GM21381 (cell line): ENCODE measurements at regions not wholly inside any gene's neighbourhood (a gene's known extent, or its start where the extent isn't known, plus 50 kb on each side); places are given as distances from the start of the nearest gene placed in this dataset.

ENCODE experiments used
- ATAC-seq: cut with Tn5 transposase; IDR thresholded peaks from one replicate; pipeline ENCODE4 v1.9.1; 2021; ENCODE audit warnings: mild to moderate bottlenecking, moderate library complexity; ENCODE audit not compliant: unreplicated experiment

DNA sequence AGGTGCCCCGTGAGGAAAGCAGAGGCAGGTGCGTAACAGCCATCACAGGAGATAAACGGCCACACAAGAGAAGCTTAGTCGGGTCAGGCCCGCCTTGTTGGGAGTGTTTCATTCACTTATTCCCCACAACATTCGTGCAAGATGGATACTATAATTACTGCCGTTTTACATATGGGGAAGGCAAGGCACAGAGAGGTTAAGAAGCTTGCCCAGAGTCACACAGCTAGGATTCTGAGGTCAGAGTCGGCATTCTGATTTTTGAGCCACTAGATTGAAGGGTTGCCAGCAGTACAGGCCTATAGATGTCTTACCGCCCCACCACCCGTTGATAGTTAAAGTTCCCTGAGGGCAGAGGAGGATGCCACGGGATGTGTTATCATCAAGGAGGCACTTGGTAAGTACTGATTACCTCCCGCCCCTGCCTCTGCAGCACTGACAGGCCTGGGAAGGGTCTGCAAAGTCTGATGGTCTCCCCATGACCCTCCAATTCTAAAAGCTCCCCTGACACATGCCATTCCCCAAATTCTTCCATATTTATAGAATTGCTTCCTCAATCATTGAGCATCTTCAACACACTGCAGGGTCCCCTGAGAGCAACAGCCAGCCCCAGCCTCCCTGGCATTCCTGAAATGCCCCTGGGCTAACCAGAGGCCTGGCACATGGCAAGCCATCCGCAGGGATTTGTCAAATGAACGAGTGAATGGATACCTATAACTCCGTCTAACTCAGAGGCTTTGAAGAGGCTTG lies 74.7 kb upstream of the CLDN14 start:
- no peak for ATAC-seq

GRCh38 chr21:36555199-36555800 lies 75.4 kb upstream of the CLDN14 start:
- ATAC-seq: no peak

GRCh38 chr21:36557316-36557715 lies 77.4 kb upstream of the CLDN14 start:
- no peak for ATAC-seq

GRCh38 chr21:36560933-36561575 lies 81.1 kb upstream of the CLDN14 start:
- no peak for ATAC-seq

GRCh38 chr21:36563341-36563926 lies 83.5 kb upstream of the CLDN14 start:
- no peak for ATAC-seq

DNA sequence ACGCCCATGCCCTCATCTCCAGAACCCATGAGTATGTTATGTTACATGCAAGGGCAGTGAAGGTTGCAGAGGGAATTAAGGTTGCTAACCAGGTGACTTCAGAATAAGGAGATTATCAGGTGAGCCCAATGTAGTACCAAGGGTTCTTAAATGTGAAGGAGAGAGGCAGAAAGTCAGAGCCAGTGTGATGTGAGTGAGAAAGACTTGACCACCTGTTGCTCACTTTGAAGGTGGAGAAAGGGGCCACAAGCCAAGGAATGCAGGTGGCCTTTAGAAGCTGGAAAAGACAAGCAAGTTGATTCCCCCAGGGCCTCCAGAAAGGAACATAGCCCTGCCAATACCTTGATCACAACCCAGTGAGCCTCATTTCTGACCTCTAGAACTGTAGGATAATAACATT lies 84.7 kb upstream of the CLDN14 start:
- ATAC-seq: no peak

DNA sequence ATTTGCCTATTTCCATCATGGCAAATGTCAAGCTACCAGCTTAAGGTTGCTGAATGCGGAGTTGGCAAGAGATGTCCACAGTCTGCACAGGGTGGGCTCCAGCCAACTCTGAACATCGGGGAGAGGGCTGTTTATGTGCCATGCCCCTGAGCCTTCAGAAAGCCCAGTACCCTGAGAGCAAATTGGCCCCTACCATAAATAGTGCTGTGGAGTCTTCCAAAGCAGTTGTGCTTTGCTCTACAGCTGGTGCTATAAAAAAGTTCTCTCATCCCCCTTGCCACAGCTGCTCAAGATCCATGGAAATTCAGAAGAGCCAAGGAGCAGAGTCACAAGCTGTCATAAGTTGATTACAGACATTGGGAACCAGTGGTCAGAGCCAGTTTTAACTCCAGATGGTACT lies 85.6 kb upstream of the CLDN14 start:
- no peak for ATAC-seq

- ATAC-seq: no peak
These were observed 86.7 kb upstream of the CLDN14 start for GRCh38 chr21:36566644-36567043.

DNA sequence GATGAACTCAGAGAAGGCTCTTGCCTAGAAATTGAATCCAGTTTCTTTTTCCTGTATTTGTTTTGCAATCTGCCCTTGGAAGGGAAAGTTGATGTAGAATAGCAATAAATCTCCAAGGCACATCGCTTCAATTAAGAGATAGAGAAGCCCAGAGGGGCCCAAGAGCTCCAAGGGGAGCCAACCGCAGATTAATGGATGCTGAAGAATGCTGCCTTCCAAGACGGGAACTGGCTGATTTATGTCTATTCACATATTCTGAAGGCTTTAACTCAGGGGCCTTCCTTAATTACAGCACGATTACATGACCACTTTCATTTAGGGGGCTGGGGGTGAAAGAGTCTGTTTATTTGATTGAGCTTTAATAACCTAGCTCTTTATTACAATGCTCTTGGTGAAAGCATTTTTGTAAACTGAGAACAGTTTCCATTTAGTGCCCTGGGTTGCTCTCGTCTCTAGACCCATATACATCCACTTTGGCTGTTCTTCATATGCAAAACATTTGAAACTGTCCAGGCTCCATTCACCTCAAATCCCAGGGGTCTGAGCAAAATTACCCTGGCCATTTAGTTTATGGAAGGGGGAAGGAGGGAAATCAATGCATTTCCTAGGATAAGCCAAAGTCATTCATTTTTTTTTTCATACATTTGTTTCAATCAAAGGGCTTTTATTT lies 87.4 kb upstream of the CLDN14 start:
- ATAC-seq: no peak

GRCh38 chr21:36569511-36569910 lies 89.6 kb upstream of the CLDN14 start:
- no peak for ATAC-seq

- ATAC-seq: no peak
These were observed 91.6 kb upstream of the CLDN14 start for GRCh38 chr21:36571556-36571955.

DNA sequence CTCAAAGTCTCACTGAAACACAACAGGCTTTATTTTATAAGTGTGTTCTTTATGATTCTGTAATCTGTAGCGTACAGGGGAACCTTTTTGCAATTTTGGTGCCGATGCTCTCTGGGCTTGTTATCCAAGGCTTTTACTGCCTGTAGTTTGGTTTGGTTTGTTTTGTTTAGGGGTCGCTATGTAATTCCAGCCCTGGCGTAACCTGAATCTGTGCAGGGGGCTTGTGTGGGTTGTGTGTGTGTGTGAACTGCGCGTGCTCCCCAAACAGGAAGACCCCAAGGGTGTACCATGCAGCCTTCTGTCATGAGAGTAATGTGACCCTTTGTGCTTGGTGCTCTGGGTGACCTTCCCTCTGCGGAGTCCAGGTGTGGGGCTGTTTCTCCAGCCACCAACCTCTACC lies 92.1 kb upstream of the CLDN14 start:
- ATAC-seq: no peak

GRCh38 chr21:36575306-36575705 lies 95.4 kb upstream of the CLDN14 start:
- ATAC-seq: no peak

DNA sequence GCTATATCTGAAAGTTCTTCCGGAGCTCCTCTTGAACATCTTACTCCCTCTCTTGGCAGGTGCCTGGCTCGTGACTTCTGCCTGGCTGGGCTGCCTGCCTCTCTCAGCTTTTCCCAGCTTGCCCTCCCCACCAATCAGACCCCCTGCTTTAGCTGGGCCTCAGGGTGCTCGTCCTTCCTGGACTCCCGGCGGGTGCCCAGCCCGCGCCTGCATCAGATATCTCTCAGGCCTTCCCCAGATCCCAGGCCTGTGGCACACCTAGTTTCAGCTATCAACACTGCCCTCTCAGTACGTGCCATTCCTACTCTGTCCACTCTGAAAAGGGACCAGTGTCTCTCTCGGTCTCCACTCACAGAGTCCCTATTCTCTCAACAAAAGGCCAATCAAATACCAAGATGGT lies 96.5 kb upstream of the CLDN14 start:
- no peak for ATAC-seq

GRCh38 chr21:36579898-36580297 lies 100.0 kb upstream of the CLDN14 start:
- ATAC-seq: no peak

DNA sequence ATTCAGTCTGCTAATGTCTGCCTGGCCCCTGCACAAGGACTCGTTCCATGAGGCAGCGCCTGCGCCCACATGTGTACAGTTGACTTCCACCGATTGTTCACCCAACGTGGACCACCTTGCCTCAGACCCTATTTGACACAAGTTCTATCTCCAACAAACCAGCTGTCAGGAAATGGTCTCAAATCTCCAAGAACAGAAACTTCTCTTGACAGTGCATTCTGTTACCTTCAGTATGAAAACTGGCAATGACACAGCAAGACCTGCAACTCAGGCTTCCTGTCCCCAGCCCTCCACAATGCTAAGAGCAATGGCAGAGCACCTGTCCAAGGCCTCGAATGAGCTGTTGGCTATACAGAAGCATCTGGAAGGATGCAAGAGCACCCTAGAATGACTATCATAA lies 102.3 kb upstream of the CLDN14 start:
- ATAC-seq: no peak

DNA sequence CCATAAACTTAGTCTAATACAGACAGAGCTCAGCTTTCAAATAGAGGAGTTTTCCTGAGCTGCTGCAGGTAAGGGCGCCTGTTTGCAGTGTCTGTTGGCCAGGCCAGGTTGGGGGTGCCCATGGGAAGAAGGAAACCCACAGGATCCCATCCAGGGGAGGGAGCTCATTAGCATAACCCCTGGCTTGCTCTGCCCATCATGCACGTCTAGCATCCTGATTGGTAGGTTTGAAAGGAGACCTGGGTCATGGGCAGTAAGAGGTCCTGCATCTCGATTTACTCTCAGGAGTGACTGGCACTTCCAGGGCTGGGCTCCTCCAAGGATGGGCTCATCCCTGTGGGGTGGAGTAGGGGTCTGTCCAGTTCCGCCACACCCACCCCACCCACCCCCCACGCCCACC lies 103.7 kb upstream of the CLDN14 start:
- no peak for ATAC-seq

- ATAC-seq: no peak
These were observed 105.3 kb upstream of the CLDN14 start for GRCh38 chr21:36584980-36585940.

DNA sequence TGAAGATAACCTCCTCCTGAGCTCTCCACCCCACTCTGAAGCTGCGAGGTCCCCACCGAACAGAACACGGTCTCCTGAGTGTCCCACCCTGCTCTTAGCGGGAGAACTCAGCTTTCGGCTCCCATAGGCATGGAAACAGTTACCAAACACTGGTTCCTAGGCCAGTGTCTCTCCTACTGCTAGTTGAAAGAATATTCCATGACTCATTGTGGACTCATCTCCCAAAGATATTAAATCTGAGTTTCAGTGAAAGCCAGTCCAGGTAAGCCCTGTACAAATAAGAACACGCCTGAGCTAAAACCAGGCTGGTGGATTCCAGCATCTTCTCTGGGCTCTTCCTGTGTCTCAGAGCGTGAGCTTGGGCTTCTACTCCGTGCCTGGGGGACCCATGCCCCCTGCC lies 107.5 kb upstream of the CLDN14 start:
- no peak for ATAC-seq

GRCh38 chr21:36589352-36589971 lies 109.5 kb upstream of the SIM2 start:
- no peak for ATAC-seq
